COLO668 (cell line): ENCODE measurements at regions not wholly inside any gene's neighbourhood (a gene's known extent, or its start where the extent isn't known, plus 50 kb on each side); places are given as distances from the start of the nearest gene placed in this dataset.

ENCODE experiments used
- DNase-seq: peaks from one replicate; lab custom pipeline; 2025; ENCODE audit not compliant: unreplicated experiment; lab: John Stamatoyannopoulos, UW

DNA sequence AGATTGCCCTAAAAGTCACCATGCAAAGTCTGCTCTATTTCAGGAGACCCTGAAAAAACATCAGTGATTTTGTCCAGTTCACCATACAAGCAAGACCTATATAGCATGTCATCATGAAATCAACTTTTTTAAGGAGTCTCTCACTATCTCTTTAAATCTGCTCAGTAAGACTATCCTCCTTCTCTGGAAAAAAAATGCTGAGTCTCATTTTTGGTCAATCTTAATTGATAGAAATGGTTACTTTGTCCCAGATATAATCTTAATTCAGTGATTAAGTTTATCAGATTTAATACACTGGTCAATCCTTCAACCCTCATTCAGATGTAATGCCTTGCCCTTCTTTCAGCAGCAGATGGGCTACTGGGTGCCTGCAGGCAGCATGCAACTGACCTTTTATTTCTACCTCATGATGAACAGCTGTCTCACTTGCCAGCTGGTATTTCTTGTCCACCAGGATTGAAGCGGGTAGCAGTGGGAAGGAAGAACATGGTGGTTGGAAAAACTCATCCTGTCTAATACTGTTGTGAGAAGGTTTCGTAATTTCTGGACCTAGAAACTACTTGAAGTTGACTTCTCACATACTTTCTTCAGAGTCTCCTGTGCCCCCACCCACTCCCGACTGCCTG lies 375.3 kb downstream of the DNAH5 start:
- no peak for DNase-seq

DNA sequence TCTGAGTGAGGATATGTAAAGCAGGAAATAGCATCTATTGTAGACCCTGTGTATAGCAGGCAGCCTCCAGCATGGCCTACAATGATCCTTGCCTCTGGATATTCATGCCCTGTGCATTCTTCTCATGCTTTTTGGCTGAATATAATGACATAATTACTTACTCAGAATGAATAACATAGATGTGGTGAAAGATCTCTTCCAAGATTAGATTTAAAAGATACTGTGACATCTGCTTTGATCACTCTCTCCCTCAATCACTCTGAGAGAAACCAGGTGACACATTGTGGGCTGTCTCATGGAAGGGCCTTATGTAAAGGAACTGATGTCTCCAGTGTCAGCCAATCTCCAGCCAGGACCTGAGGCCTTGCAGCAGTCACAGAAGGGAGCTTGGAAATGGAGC lies 376.7 kb downstream of the DNAH5 start:
- no peak for DNase-seq

DNA sequence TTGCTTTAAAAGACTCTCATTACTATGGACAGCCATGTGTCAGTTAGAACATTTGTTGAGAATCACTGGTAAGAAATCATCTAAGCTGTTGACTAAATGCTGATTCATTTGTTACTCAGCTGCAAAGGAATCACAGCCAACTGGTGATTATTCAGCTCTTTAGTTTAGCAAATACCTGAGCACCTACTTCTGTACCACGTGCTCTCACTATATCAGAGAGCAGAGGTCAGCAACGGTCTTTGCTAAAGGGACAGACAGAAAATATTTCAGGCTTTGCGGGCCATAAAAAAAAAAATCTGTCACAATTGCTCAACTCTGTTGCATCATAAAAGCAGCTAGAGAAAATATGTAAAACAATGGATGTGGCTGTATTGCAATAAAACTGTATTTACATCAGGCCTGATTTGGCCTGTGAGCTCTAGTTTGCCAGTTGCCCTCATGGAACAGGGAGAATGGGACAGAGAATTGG lies 377.6 kb downstream of the DNAH5 start:
- no peak for DNase-seq

DNA sequence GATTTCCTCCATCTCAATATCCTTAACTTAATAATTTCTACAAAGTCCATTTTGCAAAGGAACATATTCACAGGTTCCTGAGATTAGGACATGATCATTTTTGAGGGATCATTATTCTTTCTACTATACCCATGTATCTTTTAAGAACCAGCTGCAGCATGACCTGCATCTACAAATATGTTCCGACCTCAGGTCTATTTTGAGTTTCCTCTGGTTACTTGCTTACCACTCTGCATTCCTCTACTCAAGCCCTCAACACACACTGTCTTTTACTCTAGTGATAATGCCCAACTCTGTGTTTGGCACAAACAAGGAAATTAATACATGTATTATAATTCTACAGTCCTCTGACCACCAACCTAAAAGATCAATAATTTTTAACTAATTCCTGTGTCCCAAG lies 386.1 kb downstream of the DNAH5 start:
- no peak for DNase-seq

DNA sequence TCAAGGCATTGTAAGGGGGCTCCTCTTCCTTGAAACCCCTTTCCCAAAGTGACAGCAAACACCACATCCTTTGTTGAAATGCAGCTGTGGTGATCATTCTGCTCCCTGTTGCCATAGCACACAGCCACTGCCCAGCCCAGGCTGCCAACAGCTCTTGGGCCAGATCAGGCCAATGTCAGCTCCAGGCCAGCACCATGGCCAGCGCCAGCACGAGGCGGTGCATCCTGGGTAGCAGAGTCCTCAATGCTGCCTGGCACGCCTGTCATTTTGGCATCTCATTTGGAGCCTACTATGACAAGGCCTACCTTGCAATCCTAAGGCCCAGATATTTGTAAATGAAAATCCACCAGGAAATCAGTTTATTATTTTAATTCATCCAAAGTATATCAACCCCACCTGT lies 390.6 kb downstream of the DNAH5 start:
- DNase-seq = no peak

- no peak for DNase-seq
Observed at GRCh38 chr5:13552361-13552760, 392.1 kb downstream of the DNAH5 start.

DNA sequence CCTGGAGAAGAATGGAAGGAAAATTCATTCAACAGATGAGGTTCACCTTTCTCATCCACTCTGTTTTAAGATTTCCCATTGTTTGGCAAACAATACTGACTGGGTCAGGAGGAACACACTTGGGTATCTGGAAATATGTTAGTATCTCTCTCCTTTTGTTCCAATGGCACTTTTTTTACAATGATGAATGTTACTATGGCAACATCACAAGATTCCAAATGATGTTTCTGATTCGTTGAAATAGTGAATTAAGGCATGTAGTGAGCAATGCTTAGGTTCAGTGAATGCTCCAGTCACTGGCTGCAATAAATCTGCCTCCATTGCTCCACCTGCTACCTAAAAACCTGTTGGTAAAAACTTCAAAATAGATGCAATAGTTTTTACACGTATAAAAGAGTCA lies 392.8 kb downstream of the DNAH5 start:
- no peak for DNase-seq

DNA sequence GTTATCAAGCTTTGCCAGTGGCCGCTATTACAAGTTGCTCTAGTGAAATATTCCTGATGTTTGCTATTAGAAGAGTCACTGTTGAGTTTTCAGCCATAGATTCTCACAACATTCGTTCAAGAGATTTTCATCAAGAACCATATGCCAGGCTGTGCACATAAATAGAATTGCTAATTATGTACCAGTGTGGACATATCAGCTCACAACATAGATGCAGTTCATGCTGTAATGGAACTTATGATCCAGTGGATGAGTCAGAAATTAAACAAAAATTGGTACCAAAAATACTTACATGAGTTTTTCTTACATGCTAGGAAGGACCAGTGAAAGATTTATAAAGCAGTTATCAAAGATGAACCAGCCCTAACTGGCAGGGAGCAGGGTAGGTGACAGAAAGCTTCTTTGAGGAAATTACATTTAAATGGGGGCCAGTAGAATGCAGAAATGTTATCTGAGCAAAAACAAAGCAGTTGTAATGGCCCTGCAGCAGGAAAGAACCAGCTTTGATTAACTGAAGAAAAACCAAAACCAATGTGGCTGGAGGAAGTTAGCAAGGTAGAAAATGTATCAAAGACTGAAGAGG lies 404.2 kb downstream of the DNAH5 start:
- DNase-seq = no peak

GRCh38 chr5:13536933-13537332 lies 407.6 kb downstream of the DNAH5 start:
- no peak for DNase-seq

DNA sequence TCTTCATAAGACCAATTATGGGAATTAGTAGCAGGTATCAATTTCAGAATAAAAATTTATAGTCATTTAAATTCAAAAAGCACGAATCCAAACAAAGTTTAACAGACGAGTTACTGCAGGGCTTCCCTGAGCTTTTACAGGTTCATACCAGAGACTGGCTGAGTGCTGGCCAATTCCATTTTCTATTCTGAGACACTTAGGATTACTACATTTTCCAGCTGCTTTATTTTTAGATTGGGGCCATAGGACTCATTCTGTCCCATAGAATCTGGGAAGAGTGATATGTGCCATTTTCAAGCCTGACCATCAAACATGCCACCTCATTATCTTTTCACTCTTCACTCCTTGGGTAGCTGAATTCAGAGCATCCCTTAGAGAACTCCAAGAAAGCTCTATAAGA lies 410.7 kb downstream of the DNAH5 start:
- no peak for DNase-seq

GRCh38 chr5:13529300-13529699 lies 415.2 kb downstream of the DNAH5 start:
- DNase-seq = no peak

- DNase-seq = no peak
Observed at GRCh38 chr5:13524936-13525335, 419.6 kb downstream of the DNAH5 start.

GRCh38 chr5:13519131-13519530 lies 425.4 kb downstream of the DNAH5 start:
- no peak for DNase-seq

DNA sequence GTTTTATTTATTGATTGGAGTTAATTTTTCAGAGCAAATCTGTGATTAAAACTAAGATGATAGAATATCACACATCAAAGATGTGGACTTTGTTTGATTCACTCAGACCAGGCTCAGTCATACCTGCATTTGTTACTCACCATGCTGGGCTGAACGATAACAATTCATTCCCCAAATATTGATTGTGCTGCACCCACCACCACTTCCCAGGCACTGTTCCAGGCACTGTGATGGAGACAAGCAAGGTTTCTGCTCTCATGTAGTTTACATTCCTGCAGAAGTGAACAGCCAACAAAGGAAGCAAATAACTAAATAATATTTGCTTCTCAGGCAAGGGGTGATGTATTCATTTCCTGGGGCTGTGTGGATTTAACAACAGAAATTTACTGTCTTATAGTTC lies 428.3 kb downstream of the DNAH5 start:
- no peak for DNase-seq

- no peak for DNase-seq
Observed at GRCh38 chr5:13511442-13511841, 433.0 kb downstream of the DNAH5 start.

DNA sequence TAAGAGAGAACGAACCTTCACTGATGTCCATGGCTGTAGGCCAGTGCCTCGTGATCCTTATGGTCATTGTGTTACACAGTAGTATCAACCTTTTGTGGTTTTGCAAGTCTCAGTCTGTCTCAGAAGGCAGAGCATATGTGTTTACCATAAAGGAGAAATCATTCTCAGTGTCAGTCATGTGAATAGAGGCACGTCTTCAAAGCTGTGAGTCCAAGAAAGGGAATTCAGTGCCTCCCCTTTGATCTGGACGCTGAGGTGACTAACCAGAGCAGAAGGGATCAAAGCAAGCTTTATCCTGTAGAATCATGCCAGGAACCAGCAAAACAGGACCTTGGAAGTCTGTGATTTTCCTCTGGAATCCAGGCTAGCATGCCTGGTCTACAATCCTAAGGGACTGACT lies 433.9 kb downstream of the DNAH5 start:
- DNase-seq = no peak

GRCh38 chr5:13508559-13508958 lies 435.9 kb downstream of the DNAH5 start:
- no peak for DNase-seq

- no peak for DNase-seq
Observed at GRCh38 chr5:13505326-13505725, 439.2 kb downstream of the DNAH5 start.

- no peak for DNase-seq
Observed at GRCh38 chr5:13503017-13503416, 441.5 kb downstream of the DNAH5 start.

DNA sequence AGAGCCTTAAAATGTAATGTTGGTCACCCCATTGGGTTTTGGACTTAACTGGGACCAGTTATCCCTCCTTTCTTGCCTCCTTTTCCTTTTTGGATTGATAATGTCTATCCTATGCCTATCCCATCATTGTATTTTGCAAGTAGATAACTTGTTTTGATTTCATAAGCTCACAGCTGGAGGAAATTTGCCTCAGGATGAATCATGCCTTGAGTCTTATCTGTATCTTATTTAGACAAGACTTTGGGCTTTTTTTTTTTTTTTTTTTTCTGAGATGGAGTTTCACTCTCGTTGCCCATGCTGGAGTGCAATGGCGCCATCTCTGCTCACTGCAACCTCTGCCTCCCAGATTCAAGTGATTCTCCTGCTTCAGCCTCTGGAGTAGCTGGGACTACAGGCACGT lies 443.3 kb downstream of the DNAH5 start:
- DNase-seq = no peak

DNA sequence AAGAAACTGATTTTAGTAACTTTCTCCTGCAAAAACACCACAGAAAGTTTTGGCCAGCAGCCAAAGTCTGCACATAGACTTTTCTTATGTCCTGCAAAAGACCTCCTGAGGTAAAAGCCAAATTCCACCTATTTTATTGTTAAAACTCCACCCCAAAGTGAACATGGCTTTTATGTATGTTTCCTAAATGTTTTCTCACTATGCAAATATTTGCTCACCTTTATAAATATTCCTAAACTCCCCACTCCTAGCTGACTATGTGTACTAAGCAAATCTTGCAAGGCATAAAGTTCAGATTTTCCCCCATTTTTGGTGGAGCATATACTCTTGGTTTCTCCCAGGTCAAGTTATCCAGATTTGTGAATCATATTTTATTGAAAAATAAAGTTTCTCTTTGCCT lies 446.2 kb downstream of the DNAH5 start:
- no peak for DNase-seq

- no peak for DNase-seq
Observed at GRCh38 chr5:13488254-13488931, 456.1 kb downstream of the DNAH5 start.

- peak; percentile 4 for DNase-seq
Observed at GRCh38 chr5:13480834-13481233, 463.7 kb downstream of the DNAH5 start.
